ENCODE measurements at regions not wholly inside any gene's neighbourhood (a gene's known extent, or its start where the extent isn't known, plus 50 kb on each side); places are given as distances from the start of the nearest gene placed in this dataset.
"Not testable (repeated sequence)": the region's sequence is repeated elsewhere in the genome, so short reads cannot be mapped to it uniquely, and the experiment has no call there.

DNA sequence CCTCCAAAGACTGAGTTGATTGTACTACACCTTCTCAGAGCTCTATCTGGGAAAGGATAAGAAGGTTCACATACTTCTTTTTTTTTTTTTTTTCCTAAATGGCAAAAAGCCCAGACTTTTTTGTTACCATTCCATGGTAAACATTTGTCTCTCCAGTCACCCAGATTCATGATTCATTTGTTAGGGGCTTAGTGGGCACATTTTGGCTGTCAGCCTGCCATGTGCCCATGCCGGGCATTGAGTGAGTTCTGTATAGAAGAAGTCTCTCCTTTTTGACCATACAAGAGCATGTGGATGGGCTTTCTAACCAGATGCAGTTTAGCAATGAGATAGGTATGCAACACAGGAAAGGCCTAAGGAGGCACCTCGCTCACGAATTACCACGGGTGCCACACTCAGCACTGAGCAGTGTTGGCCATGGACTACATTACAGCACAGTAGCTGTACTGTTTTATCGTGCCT is 447.5 kb upstream of the HSF2 start:
- DNase-seq (ENCODE audit: low read depth, low spot score): peak; percentile 44

GRCh38 chr6:121955401-121955800 is 444.1 kb upstream of the HSF2 start:
- not testable (repeated sequence) for H3K27ac ChIP-seq; DNase-seq (ENCODE audit: low read depth, low spot score)

More for the DNA sequence above, 447.5 kb upstream of the HSF2 start:
- H3K27ac ChIP-seq: peak overlapping the region; percentile 45

DNA sequence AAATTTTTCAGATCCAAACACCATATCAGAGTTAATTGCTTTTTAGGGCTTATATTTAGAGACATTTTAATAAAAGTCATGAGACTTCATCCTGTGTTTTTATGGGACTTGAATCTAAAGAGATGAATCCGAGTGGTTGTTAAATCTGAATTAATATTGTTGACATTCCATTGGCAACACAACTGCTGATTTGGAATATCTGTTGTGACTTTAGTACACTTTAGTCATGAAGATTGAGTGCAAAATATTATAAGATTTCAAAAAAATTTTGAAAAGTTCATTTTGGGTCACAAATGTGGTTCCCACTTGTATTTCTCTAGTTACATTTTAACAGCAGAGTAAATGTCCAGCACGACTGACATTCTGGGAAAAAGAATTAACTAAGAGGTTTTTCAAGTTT is 442.7 kb upstream of the HSF2 start:
- no peak for DNase-seq (ENCODE audit: low read depth, low spot score)
- H3K27ac ChIP-seq: no peak overlapping the region

GRCh38 chr6:121959501-121959900 is 440.0 kb upstream of the HSF2 start:
- no peak for DNase-seq (ENCODE audit: low read depth, low spot score)
- no peak overlapping the region for H3K27ac ChIP-seq

- no peak for DNase-seq (ENCODE audit: low read depth, low spot score)
- no peak overlapping the region for H3K27ac ChIP-seq
Observed at GRCh38 chr6:121961619-121962125, 437.8 kb upstream of the HSF2 start.

DNA sequence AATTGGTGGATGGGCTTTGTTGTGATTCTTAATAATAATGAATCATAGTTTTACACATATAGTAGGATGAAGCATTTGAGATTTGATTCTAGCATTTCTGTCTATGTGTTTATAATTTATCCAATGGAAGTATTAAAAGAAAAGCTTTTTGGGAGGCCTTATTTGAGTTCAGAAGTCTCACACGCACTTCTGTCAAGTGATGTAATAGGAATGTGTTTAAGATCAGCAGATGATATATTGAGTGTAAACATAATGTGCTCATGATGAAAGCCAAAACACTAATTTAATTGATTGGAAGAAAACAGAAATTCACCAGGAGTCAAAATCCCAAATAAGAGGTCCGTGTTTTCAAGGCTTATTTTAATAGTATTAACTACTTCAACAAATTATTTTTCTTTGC is 435.6 kb upstream of the HSF2 start:
- H3K27ac ChIP-seq: no peak overlapping the region
- DNase-seq (ENCODE audit: low read depth, low spot score): no peak

DNA sequence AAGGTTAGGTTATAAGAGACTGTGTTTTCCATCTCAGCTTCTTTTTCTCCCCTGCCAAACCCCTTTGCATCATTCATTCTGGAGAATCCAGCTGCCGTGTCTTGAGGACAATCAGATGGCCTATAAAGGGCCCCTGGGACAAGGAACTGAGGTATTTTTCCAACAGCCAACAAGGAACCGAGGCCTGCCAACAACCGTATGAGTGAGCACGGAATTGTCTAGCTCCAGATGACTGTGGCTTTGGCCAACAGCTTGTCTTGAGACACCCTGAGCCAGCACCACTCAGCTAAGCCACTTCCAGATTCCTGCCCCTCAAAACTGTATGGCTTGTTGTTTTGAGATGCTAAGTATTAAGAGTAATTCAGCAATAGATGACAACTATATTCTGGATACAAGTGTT is 433.7 kb upstream of the HSF2 start:
- no peak for DNase-seq (ENCODE audit: low read depth, low spot score)
- no peak overlapping the region for H3K27ac ChIP-seq

DNA sequence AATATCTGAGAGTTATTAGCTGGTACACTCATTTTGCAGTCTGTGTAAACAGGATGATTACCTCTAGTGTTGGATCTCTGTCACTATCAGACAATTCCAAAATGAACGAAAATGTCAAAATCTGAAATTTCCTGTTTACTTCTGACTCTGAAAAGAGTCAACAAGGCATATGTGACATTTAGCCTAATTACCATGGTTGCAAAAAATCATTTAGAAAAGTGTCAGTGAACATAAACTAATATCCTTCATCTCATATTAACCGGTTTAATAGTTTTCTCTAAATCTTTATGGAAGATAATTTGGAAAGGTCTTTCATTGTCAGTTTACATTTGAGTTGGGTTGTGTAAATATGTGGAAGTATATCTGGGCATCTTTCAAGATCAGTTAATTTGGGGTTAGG is 431.8 kb upstream of the HSF2 start:
- DNase-seq (ENCODE audit: low read depth, low spot score): no peak
- no peak overlapping the region for H3K27ac ChIP-seq

DNA sequence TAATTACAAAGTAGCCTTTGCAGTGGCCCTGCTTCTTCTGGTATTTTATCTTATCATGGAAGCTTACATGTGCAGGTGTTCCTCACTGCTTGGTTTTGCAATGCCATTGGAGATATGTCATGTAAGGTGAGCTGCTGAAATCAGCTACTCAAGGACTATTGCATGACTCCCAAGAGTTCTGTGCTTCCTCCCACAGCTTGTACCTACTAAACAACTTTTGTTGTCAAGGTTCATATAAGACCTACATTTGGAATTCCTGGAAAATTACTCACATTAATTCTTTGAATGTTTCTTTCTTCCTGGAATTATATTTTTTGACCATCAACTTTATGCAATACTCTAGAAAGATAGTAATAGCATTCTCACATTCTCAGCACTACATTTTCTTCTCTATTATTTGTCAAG is 427.5 kb upstream of the HSF2 start:
- peak overlapping the region; percentile 20 for H3K27ac ChIP-seq
- DNase-seq (ENCODE audit: low read depth, low spot score): no peak

- H3K27ac ChIP-seq: no peak overlapping the region
- DNase-seq (ENCODE audit: low read depth, low spot score): no peak
Observed at GRCh38 chr6:121984956-121985355, 414.5 kb upstream of the HSF2 start.

DNA sequence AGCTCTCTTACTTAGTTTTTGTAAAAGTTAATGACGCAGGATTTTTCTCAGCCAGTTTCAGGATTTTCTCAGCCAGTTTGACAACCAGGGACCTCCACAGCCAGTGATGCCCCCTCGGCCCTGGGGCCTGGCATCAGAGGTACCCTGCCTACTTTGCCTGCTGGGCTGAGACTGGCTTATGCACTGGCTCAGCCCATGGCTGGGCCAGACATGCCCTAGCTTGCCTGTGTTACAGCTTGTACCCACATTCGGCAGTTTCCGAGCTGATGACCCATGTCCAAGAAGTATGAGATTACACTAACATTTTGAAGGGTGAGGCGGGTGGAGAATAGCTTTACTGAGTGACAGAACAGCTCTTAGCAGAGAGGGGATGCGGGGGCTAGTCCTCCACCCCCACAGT is 406.1 kb upstream of the HSF2 start:
- no peak overlapping the region for H3K27ac ChIP-seq
- DNase-seq (ENCODE audit: low read depth, low spot score): no peak

DNA sequence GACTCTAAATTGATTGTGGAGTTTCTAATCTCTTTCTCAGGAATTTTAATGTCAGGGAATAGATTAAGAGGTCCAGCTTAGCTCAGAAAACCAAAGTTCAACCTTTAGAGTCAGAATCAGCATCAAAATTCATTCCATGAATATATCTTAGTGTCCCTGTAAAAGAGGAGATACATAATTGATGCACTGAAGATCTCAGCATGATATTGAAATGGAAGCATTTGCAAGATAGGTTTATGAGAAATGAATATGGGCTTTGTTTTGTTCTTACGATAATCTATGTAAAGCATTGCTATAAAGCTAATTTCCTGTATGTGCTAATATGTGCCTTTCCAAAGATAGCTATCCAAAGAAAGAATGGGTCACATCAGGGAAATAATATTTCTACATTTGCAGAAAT is 404.5 kb upstream of the HSF2 start:
- DNase-seq (ENCODE audit: low read depth, low spot score): no peak

GRCh38 chr6:121998631-121999030 is 400.8 kb upstream of the HSF2 start:
- no peak overlapping the region for H3K27ac ChIP-seq
- DNase-seq (ENCODE audit: low read depth, low spot score): no peak

More for the DNA sequence above, 404.5 kb upstream of the HSF2 start:
- no peak overlapping the region for H3K27ac ChIP-seq

- DNase-seq (ENCODE audit: low read depth, low spot score): no peak
- H3K27ac ChIP-seq: no peak overlapping the region
Observed at GRCh38 chr6:121999456-122000065, 399.9 kb upstream of the HSF2 start.

DNA sequence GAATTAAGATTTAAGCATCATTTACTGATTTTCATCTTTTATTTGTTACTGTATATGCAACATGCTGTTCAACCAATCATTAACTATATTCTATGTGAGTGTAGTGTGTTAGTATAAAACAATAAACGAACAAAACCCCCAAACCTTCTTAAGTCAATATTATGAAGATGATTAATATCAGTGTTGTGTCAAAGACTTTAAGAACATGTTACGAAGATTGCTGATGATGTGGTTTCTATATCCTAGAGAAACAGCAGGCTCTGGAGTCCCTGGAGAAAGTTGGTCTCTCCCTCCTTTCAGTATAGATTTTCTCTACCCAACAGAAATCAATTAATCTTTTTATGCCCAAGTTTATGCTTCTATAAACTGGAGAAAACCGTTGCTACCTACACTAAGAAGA is 393.8 kb upstream of the HSF2 start:
- DNase-seq (ENCODE audit: low read depth, low spot score): no peak

GRCh38 chr6:122007339-122007738 is 392.1 kb upstream of the HSF2 start:
- no peak overlapping the region for H3K27ac ChIP-seq
- DNase-seq (ENCODE audit: low read depth, low spot score): no peak

More for the DNA sequence above, 393.8 kb upstream of the HSF2 start:
- no peak overlapping the region for H3K27ac ChIP-seq

DNA sequence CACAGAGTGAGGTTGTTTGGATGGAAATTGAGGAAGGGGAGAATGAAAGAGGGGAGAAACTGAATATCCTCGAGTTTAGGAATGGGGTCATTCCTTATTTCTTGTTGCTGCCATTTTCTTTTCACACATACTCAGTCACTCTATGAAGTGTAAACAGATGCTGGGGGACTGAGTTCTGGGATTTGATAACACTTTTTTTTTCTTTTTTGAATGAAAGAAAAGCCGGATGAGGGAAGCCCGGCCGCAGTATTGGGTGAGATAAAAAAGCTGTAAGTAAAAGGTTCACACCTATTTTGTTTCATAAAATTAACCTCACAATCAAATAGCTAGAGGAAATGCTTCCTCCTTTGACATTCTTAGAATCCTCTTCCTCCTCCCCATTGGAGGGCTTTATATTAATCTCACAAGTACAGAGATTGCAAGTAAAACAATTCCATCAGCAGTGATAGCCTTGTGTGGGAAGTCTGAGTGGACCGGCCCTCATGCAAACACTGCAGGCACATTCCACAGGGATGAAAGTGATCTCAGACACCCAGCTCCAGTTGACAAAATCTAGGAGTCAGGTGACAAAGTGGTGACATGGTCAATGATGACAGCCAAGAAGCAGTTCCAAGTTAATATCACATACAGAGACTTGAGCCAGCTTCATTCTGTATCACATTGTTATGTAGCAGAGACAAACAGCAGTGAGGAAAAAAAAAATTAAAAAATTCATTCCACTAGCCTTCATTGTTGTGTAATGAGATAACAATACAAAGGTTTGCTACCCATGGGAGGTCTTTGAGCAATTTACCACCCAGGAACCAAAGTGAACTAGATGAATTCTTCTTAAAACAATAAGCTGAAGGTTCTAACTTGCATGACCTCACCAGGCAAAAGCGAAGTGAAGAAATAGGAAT is 391.1 kb upstream of the HSF2 start:
- H3K27ac ChIP-seq: no peak overlapping the region
- DNase-seq (ENCODE audit: low read depth, low spot score): no peak

DNA sequence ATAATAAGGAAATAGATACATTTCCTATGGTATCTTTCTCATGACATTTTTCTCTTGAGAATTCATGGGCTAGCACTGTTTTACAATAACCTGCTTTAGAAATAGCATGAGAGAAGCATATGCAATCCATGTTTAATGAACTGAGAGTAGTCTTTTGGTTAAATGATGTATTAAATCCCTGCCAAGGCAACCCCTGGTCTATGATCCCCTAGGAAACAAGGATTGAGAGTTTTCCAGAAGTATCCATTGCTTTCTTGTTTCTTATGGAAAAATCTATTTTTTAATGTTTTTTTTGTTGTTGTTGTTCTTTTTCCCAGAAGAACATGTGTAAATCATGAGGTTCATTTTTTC is 390.5 kb upstream of the HSF2 start:
- H3K27ac ChIP-seq: no peak overlapping the region
- no peak for DNase-seq (ENCODE audit: low read depth, low spot score)

GRCh38 chr6:122012578-122012977 is 386.9 kb upstream of the HSF2 start:
- no peak overlapping the region for H3K27ac ChIP-seq
- no peak for DNase-seq (ENCODE audit: low read depth, low spot score)

GRCh38 chr6:122014961-122015360 is 384.5 kb upstream of the HSF2 start:
- DNase-seq (ENCODE audit: low read depth, low spot score): no peak
- no peak overlapping the region for H3K27ac ChIP-seq

DNA sequence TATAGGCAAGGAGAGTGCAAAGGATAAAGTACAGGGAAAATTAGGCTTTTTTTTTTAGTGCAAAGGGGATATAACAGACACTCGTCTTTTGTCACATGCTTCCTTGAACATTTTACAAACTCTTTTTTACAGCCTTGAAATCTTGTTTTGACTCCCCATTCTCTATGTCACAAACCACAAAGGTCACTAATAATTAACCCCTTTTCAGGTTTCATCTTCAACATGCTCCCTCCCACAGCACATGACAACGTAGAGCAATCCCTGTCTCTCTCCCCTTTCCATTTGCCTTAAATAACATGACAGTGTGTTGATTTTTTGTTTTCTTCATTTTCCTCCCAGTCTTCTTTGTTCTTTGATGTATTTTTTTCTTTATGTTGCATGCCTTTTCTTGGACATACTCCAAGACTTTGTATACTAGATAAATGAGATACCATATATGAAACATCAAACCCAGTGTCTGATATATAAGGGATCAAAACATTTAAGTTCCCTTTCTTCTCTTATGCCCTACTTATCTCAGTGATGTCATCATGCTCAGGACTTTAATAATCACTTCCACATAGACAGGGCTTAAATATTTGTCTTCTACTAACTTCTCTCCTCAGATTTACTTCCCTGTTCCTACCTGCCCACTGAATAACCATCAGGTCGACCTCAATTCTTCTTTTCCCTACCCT is 378.7 kb upstream of the HSF2 start:
- no peak for DNase-seq (ENCODE audit: low read depth, low spot score)
- H3K27ac ChIP-seq: no peak overlapping the region

Measured in epithelial cell of prostate (primary cell).